HG03469 (cell line): ENCODE measurements at regions not wholly inside any gene's neighbourhood (a gene's known extent, or its start where the extent isn't known, plus 50 kb on each side); places are given as distances from the start of the nearest gene placed in this dataset.
"Not testable (repeated sequence)": the region's sequence is repeated elsewhere in the genome, so short reads cannot be mapped to it uniquely, and the experiment has no call there.

Experiments
- ATAC-seq: cut with Tn5 transposase; IDR thresholded peaks from one replicate; pipeline ENCODE4 v1.9.1; 2021; ENCODE audit warnings: mild to moderate bottlenecking, moderate library complexity, moderate number of reproducible peaks; ENCODE audit not compliant: unreplicated experiment

DNA sequence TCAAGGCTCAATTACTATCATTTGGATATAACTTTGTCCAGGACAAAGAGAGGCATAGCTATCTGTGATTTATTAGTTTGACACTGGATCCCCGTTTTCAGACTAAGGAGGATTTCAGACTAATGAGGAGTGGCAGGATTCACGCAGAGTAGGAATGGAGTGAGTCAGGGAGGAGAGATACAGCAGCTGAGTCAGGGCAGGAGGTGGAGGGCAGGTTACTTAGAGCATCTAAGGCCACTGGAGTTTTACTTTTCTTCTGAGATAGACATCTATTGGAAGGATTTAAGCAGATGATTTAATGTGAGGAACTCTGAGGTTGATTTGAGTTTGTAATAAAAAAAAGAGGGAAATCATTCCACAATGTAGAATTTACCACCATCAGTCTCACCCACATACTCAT, 110.6 kb downstream of the RPIA start:
- ATAC-seq, result not testable (repeated sequence)

DNA sequence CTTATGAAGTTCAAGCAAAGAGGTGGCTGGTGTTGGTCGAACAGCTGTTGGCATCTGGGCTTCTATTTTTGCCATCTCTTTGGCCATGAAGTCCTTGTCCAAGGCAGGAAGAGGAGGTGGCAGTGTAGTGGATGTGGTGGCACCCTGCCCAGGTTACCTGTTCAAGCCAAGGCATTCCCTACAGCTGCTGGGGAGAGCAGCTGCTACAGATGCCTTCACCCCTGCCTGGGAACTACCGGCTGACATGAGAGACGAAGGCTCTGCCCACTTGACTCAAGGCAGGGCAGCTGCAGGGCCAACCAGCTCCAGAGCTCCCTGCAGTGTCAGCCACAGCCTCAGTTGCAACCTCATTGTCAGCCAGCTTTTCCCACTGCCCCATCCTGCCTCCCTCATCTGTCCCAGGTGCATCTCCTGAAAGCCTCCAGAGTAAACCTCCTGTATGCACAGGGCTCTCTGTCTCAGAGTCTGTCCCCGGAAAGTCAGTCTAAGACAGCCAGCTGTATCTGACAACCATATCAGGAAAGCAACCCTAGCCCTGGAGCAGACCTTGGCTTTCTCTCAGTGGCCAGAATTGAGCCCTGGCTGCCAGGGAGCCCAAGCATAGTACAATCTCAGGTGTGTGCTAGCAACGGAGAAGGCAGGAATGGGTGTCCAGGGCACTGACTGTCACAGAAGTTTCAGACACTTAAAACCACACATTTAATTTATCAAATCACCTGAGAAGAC, 115.9 kb downstream of the RPIA start:
- no peak for ATAC-seq

DNA sequence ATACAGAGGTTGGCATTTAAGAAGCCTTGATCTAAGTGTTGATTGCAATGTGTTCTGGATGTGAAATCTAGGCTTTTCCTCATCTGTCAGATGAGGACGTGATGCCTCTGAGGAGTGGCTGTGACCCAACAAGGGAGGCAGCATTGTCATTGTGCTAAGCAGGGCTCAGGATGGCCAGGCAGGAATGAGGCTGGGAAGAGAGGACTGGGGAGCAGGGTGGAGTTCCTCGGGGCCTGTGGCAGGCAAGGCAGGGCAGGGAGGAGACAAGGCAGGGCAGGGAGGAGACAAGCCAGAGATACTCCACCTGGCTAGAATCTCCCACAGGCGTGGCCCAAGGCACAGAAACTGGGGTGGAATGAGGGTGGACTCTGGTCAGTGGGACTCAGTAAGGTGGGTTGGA, 116.6 kb downstream of the RPIA start:
- no peak for ATAC-seq

DNA sequence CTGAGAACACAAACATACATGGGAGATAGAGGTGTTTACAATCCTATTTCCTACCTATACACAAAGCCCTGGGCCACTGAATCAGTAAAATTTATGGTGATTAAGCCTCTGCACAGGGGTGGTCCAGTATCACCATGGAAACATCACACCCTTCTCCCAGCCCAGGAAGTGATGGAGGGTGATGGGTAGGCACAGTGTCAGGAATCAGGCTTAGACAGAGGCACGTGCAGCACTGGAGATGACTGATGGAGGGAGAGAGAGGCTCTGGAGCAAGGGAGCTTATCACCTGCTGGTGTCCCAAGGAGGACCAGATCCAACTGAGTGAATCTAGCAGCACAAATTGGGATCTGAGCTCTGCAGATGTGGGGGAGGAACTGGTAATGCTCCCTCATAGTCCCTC, 117.2 kb downstream of the RPIA start:
- no peak for ATAC-seq

DNA sequence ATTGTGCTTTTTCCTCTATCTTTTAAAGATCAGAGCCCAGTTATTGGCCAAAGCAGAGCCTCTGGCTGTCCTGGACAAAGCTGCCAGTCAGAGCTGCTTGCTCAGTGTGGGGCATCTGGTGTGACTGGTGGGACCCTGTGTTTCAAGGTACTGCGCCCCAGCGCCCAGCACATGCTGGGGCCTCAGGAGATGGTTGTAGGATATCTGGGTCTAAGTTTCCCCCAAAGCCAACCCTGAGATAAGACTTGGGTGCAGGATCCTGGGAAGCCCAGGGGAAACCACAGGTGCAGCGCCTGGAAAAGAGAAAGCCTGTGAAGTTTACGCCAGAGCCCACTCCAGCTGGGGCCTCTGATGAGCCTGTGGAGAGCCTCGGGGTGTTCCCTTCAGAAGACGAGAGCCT, 117.7 kb downstream of the RPIA start:
- no peak for ATAC-seq

DNA sequence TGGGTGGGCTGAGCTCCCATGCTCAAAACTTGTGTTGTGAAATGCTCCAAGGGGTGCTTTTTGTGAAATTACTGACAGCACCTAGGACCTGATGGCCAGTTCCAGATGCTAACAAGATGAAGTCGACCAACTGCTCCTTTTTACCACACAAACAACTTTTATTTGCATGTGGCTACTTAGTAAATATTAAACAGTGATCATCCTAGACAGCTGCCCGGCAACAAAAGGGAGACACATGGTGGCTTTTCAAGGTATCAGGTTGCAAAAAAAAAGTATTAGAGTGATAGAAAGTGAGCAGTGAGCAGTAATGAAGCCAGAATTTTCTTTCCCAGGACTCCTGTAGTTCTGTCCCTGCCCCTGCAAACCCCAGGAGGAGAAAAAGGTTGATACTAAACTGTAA, 118.5 kb downstream of the RPIA start:
- no peak for ATAC-seq

DNA sequence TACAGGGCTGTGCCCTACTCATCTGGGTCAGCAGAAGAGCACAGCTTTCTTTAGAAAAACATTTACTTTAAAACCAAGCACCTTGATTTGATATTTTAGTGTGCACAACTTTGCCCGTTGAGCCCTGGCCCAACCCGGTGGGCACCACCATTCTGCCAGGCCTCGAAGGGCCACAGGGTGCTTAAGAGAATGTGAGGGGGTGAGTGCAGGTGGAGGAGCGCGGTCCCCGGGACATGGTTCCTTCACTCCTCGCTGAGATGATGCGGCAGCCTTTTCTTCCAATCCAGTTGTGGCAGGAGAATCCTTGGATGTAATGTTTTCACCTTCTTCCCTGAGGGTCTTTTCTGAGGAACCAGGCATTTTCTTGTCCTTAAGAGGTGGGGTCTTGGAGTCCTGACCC, 119.0 kb downstream of the RPIA start:
- no peak for ATAC-seq

DNA sequence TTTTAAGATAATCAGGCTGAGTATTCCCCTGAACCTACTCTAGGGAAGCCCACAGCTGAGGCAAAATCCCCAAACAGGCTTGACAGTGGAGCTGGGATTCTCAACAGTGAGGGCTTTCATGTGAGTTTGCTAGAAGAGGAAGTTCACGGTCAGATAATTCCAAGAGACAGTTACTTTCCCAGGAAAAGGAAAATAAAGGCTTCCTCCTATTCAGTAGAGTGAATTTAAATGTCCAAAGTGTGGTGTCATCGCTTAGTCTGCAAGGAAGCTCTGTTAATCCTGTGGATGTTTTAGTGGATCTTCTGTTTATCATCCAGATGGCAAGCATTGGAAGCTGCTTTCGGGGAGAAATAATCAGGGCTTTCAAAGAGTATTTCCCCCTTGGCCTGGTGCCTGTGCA, 119.8 kb downstream of the RPIA start:
- no peak for ATAC-seq

DNA sequence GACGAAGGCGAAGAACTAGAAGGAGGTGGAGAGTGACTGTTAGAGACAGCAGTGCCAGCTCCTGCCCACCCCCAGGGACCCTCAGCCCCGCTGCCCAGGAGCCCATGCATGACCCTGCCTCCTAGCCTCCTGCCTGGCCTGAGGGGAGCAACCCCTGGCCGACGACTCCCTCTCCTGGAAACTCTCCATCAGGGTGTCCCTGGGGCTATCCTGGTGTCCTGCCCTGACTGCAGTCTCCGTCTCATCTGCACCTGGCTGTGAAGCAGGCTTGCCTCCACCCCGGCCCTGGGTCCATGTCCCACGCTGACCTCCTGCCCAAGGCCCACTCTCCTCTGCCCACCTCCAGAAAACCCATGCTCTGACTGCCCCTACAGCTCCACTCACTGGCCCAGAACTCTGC, 120.2 kb downstream of the RPIA start:
- ATAC-seq, result no peak

DNA sequence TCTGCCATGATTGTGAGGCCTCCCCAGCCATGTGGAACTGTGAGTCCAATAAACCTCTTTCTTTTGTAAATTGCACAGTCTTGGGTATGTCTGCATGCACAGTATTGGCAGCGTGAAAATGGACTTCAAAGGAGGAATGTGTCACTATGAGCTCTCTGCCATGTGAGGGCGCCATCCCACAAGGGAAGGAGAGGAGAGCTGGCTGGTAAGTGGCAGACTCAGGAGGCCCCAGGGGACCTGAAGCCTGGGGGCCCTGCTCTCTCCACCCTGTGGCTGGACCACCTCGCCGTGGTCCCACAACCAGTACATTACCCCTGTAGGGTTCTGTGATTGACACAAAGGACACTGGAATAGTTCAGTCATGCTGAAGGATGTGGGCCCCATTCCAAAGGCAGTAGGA, 122.1 kb downstream of the RPIA start:
- ATAC-seq, result no peak

DNA sequence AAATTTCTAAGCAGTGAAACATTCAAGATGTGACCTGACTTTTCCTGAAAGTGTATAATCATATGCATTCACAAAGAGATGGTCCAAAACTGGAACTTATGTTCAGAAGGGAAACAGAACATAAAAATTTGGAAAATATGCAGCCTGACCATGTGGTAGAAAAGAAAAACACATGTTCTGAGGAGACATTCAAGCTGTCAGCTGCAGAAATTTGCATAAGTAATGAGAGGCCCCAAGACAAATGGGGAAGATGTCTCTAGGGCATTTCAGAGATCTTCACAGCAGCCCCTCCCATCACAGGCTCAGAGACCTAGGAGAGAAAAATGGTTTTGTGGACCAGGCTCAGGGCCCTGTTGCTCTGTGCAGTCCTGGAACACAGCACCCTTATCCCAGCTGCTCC, 123.8 kb downstream of the RPIA start:
- no peak for ATAC-seq

DNA sequence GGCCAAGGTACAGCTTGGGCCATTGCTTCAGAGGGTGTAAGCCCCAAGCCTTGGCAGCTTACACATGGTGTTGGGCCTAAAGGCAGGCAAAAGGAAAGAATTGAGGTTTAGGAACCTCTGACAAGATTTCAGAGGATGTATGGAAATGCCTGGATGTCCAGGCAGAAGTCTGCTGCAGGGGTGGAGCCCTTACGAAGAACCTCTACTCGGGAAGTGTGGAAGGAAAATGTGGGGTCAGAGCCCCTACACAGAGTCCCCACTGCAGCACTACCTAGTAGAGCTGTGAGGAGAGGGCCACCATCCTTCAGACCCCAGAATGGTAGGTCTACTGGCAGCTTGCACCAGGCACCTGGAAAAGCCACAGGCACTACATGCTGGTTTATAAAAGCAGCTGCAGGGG, 124.2 kb downstream of the RPIA start:
- ATAC-seq, result no peak

DNA sequence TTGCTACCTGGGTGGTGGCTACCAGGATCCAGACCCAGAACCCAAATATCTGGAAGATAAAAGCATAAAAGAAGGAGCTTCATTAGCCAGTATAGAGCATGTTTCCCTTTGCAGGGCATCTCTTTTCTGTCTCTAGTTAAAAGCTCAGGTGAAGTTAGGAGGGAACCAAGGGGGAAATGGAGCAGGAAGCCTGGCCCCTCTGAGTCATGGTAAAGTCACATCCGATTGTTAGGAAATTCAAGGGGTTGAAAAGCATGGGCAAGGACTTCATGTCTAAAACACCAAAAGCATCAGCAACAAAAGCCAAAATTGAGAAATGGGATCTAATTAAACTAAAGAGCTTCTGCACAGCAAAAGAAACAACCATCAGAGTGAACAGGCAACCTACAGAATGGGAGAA, 126.9 kb downstream of the RPIA start:
- ATAC-seq, result no peak

DNA sequence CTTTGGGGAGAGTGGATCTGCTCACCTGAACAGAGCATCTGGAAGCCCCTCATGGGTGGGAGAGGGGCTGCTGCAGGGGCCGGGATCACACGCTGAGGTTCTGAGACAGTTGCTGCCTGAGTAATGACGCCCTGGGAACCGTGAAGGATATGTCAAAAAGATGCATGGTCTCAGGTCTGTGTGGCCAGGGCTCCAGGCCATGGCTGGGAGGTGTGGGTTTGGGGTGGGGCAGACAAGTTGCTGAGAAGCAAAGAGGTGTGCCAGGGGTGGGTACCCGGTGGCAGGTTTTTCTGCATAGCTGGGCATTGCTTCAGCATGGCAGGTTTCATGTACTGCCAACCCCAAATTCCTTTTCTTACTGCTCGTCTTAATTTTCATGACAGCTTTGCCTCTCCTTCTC, 133.5 kb downstream of the RPIA start:
- ATAC-seq, result no peak

DNA sequence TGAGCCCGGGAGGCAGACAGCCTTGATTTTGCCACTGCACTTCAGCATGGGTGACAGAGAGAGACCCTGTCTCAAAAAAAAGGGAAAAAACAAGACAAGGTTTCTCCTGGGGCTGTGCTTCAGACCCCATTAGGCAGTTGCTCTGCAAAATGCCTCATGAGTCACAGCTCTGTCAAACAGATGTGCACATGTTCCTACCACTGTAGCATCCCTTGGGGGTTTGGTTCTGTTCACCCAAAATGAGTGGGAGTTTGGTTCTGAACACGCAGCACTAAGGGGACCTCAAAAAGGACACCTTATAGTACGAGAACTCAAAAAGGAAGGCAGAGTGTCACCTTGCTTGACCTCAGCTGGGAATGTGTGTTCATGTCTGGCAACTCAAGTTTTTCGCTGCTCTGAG, 134.9 kb downstream of the RPIA start:
- no peak for ATAC-seq

DNA sequence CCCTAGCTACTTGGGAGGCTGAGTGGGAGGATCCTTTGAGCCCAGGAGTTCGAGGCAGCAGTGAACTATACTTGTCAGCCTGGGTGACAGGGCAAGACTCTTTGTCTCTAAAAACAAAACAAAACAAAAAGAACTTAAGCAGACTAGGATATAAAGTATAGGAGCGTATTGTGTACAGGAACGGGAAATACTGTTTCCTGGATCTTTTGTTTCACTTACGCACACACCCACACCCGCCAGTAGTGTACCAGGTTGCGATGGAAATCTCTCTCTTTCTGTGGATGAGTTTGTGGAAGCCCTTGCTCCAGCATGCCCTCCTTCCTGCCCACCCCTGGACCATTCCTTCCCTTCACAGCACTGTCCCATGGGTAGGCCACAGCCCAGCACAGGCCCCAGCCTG, 136.3 kb downstream of the RPIA start:
- ATAC-seq, result no peak

DNA sequence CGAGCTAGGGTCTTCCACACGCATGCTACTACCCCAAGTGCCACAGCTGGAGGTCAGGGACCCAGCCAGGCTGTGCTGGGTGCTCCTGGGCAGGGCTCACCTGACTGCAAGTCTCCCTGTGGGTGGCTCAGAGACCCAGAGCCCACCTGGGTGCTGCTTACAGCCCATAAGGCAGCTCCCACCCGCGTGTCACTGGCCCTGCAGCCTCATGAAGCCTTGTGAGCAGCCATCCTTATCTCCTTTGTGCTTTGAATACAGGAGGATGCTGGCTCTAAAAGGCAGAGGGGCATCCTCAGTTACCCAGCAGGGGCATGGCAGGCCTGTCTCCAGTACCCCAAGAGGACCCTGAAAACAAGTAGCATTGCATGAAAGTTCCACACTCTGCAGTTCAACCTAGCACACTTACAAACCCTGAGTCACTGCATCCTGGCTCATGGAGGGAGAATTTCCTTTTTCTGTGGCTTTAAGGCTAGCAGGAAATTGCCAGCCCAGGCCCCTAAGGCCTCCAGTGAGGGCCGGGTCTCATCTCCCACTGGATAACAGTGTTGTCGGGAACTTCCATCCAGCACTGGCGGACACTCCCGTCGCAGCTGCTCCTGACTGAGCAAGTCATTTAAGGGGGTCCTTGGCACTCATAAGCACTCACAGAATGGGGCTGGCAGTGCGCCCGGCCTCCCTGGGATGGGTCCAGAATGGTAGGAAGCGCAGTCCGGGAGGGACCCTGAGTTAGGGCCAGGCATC, 137.1 kb downstream of the RPIA start:
- ATAC-seq, result no peak

DNA sequence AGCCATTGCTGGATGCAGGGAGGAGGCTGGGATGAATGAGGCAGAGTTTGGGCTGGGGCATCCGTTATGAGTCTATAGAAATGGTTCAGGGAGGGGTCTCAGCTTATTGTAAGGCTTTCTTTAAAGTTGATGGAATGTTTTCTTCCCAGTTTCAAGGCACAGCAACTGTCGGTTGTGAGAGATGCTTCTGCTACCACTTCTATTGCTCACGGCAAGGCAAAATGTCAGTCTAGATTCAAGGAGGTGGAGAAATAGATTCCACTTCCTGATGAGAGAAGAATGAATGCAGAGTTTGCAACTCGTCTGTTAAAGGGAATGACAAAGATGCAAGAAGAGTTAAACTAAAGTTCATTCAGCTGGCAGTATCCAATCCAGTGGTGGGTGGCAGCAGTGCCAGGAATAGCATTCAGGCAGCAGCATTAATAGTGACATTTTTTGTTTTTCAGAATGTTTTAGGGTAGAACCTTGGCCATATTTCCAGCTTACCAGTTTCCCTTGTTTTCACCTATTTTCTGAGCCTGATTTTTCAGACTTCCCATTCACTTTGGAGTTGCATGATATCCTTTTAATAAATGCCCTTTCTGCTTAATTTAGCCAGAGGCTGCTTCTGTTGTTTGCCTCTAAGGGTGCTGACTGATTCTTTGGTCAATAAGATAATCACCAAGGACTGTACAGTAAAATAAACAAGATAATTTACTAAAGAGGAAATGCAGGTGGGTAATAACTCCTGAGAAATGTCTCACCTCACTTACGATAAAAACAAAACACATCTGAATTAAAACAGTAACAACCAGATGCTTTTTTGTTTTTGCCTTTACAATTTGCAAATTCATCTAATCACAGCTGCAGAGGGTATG, 138.4 kb downstream of the RPIA start:
- no peak for ATAC-seq

DNA sequence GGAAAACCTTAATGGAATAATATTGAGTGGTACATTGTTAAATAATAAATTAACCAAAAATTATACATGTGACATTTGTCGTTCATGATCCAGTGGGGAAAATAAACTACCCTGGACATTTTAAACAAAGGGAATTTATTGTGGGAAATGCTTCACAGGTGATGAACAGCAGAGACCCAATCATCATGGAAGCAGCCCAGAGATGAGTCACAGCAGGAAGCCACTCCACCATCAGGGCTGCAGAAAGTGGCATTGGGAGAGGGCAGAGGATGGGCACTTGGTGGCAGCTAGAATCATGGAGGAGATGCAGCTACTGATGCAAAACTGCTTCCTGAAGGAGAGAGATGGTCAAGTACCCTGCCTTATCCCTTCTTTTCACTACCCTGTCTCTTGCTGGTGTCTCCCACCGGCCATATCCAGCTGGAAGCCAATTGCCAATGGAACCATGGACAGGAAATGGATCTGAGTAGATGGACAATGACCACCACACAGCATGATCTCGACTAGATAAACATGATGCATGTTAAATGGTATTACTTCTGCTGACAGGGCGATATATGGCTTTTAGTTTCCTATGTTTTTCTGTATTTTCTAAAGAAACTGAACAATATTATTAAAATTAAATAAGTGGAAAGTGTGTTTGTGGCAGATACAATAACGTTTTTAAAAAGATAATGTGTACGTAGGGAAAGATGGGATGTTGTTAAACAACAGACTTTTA, 139.8 kb downstream of the RPIA start:
- no peak for ATAC-seq

DNA sequence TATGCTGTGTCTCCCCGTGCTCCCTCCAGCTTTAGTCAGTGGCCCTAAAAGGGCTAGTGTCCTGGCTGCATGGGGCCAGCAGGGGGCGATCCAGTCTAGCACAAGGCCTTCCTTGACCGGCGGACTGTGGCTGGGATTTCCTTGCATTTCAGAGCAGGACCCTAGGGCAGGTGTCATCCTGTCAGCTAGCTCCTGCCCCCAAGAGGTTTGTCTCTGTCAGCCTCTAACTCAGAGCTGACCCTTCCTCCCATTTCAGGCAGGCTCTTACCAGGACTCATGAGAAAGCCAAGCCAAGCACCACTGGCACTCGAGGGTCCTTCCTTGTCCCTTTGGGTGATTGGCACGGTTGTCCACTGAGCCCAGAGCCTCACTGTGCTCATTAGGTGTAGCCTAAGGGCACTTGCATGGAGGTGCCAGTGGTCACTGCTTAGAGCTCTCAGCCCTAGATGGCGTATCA, 140.3 kb downstream of the RPIA start:
- peak; percentile 56 for ATAC-seq
